Lung (tissue), 11 donors: ENCODE measurements at regions not wholly inside any gene's neighbourhood (a gene's known extent, or its start where the extent isn't known, plus 50 kb on each side); places are given as distances from the start of the nearest gene placed in this dataset.

Source experiments
- ATAC-seq: fragments of 200-7000 bp; cut with Tn5 transposase; one replicate; pipeline ENCODE4 v1.9.1; 2020; ENCODE audit warnings: moderate number of reproducible peaks; ENCODE audit not compliant: insufficient read depth, low FRiP score
- DNase-seq, 3 donors: peaks; one replicate each; pipeline ENCODE4 v3.0.0-alpha.2; 2013 to 2017
- H3K27ac ChIP-seq, 2 donors: one replicate each; pipeline ENCODE4 v1.5.1; 2013; ENCODE audit warnings: mild to moderate bottlenecking in 2 of 2, moderate library complexity in 2 of 2, control low read depth in 1 of 2, inconsistent platforms in 1 of 2, low read depth in 1 of 2, low read length in 1 of 2
- H3K27me3 ChIP-seq, 3 donors: one replicate each; pipeline ENCODE4 v1.5.1; 2013; ENCODE audit warnings: low read length in 2 of 3; ENCODE audit not compliant: control insufficient read depth in 3 of 3, insufficient read depth in 3 of 3
- H3K36me3 ChIP-seq, 4 donors: one replicate each; pipeline ENCODE4 v1.5.1; 2013; ENCODE audit warnings: low read length in 4 of 4, mild to moderate bottlenecking in 1 of 4, moderate library complexity in 1 of 4; ENCODE audit not compliant: control insufficient read depth in 4 of 4, insufficient read depth in 4 of 4
- H3K4me1 ChIP-seq, 5 donors: one replicate each; pipeline ENCODE4 v1.5.1; 2013; ENCODE audit warnings: low read length in 5 of 5, mild to moderate bottlenecking in 2 of 5, moderate library complexity in 1 of 5; ENCODE audit not compliant: control insufficient read depth in 5 of 5, insufficient read depth in 5 of 5
- H3K4me3 ChIP-seq: one replicate; pipeline ENCODE4 v1.5.1; 2013; ENCODE audit warnings: mild to moderate bottlenecking, control low read depth, moderate library complexity
- H3K9ac ChIP-seq, 2 donors: one replicate each; pipeline ENCODE4 v1.5.1; 2013; ENCODE audit warnings: low read length in 2 of 2, control low read depth in 1 of 2; ENCODE audit not compliant: insufficient read depth in 1 of 2
- H3K9me3 ChIP-seq, 4 donors: one replicate each; pipeline ENCODE4 v1.5.1; 2013; ENCODE audit warnings: low read length in 3 of 4, mild to moderate bottlenecking in 1 of 4, moderate library complexity in 1 of 4; ENCODE audit not compliant: control insufficient read depth in 4 of 4, insufficient read depth in 3 of 4
- CTCF ChIP-seq: IDR thresholded peaks from 2 replicates; pipeline ENCODE4 v1.5.1; 2012; ENCODE audit warnings: mild to moderate bottlenecking; ENCODE audit errors: control extremely low read depth, extremely low read depth
- WGBS, 2 donors: extraction: QIAGEN DNeasy Blood & Tissue Kit; methylation state at CpG; one replicate each; pipeline ENCODE4 v1.1.7; 2013; 5-methylcytosine and 5-hydroxymethylcytosine counted together
- donor health status: control.
- donor health status: control.
- donor health status: Bipolar disorder and iron deficiency.
- donor health status: healthy.
- donor health status: DM: yes; HTN: yes; CAD: no.

DNA sequence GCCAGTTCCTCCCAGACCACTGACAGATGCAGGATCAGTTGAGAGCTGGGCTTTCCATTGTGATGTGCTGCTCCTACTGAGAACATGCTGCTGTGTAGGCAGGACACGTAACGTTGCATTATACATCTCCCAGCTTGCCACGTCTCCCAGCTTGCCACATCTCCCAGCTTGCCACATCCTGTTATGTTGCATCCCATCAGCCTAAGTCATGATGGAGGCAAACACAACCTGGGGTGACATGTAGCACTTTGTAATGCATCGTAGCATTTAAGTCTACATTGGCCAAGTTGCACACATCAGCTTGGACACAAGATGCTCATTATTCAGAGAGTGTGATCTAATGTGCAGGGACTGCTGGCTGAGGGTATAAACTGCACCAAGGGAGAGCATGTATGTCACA is 73.3 kb upstream of the CHCHD3 start:
- no peaks in the 10 kb centered on the region for H3K4me1 ChIP-seq
- TF ChIP-seq CTCF, result no peak
- no peak overlapping the region for H3K9ac ChIP-seq
- WGBS, 2 donors, result 59 to 81% methylated on average over 4 of the region's 4 CpGs
- DNase-seq (no peak), ATAC-seq (no peak)
- H3K27me3 ChIP-seq, result no peaks in the 10 kb centered on the region
- no peak overlapping the region for H3K4me3 ChIP-seq
- peaks cover 0 to 2% (median 0%) of the 10 kb centered on the region in 4 donors for H3K9me3 ChIP-seq
- no peak overlapping the region for H3K27ac ChIP-seq
- H3K36me3 ChIP-seq, result no peaks in the 10 kb centered on the region

GRCh38 chr7:133155642-133156041 is 73.8 kb upstream of the CHCHD3 start:
- H3K36me3 ChIP-seq, result no peaks in the 10 kb centered on the region
- peaks cover 0 to 2% (median 0%) of the 10 kb centered on the region in 4 donors for H3K9me3 ChIP-seq
- no peak for ATAC-seq
- H3K27me3 ChIP-seq, result no peaks in the 10 kb centered on the region
- DNase-seq, result no peak
- TF ChIP-seq CTCF, result no peak
- no peaks in the 10 kb centered on the region for H3K4me1 ChIP-seq
- WGBS, 2 donors, result 100% methylated on average over 1 of the region's 1 CpG
- no peak overlapping the region for H3K9ac ChIP-seq
- H3K4me3 ChIP-seq, result no peak overlapping the region
- H3K27ac ChIP-seq, result no peak overlapping the region

- ATAC-seq (no peak), DNase-seq (no peak)
- no peak for TF ChIP-seq CTCF
- 86 to 97% methylated on average over 1 of the region's 1 CpG for WGBS, 2 donors
- Histone ChIP-seq H3K27ac (no peak overlapping the region), H3K4me1 (no peaks in the 10 kb centered on the region), H3K36me3 (no peaks in the 10 kb centered on the region), H3K4me3 (no peak overlapping the region), H3K9ac (no peak overlapping the region), H3K9me3 (peaks cover 0 to 2% (median 0%) of the 10 kb centered on the region in 4 donors), H3K27me3 (no peaks in the 10 kb centered on the region)
Observed at GRCh38 chr7:133157045-133157444, 75.2 kb upstream of the CHCHD3 start.

DNA sequence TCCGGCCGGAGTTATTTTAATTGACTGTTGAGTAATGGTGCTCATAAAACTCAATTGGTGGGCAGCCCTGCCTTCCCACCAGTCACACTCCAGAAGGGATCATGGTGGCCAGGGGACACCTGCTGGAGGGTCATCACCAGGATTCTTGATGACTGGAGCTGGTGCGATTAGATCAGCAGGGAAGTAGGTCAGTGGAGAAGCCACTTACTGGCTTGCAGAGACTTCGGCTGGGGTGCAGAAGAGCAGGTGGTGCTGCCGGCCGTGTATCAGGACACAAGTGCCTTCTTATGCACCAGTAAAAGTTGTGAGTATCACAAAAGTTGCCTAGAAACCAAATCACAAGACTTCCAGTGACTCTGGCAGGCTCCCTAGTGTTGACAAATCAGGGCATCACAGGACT is 82.6 kb upstream of the CHCHD3 start:
- WGBS, 2 donors, result 78 to 86% methylated on average over 6 of the region's 6 CpGs
- H3K36me3 ChIP-seq, result no peaks in the 10 kb centered on the region
- H3K4me1 ChIP-seq, result no peaks in the 10 kb centered on the region
- no peaks in the 10 kb centered on the region for H3K9me3 ChIP-seq
- no peak for DNase-seq
- no peak for TF ChIP-seq CTCF
- no peak for ATAC-seq
- H3K27me3 ChIP-seq, result peaks cover 0 to 3% (median 0%) of the 10 kb centered on the region in 3 donors
- no peak overlapping the region for H3K27ac ChIP-seq
- H3K4me3 ChIP-seq, result no peak overlapping the region
- H3K9ac ChIP-seq, result no peak overlapping the region
